ENCODE measurements at regions not wholly inside any gene's neighbourhood (a gene's known extent, or its start where the extent isn't known, plus 50 kb on each side); places are given as distances from the start of the nearest gene placed in this dataset.

DNA sequence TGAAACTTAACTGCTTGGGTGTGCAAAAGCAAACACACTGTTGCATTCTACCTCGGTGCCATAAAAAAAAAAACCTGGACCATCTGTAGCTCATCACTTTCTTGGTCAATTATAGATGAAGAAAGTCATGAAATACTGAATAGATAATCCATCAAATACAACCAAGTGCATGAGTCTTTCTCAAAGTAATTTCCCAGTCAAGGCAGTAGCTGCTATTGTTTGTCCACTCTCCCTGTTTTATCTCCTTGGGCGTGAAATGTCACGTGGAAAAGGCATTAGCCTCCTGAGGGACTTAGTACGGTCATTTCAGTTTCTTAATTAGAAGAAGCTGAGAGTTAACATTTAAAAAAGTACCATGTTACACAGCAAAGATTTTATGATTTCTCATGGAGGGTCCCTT lies 1697.9 kb downstream of the PCDH9 start:
- DNase-seq (no peak), ATAC-seq (no peak)
- intact Hi-C loops (cut with DNase I, micrococcal nuclease), result no loop called here
- TF ChIP-seq, protein P1, sequence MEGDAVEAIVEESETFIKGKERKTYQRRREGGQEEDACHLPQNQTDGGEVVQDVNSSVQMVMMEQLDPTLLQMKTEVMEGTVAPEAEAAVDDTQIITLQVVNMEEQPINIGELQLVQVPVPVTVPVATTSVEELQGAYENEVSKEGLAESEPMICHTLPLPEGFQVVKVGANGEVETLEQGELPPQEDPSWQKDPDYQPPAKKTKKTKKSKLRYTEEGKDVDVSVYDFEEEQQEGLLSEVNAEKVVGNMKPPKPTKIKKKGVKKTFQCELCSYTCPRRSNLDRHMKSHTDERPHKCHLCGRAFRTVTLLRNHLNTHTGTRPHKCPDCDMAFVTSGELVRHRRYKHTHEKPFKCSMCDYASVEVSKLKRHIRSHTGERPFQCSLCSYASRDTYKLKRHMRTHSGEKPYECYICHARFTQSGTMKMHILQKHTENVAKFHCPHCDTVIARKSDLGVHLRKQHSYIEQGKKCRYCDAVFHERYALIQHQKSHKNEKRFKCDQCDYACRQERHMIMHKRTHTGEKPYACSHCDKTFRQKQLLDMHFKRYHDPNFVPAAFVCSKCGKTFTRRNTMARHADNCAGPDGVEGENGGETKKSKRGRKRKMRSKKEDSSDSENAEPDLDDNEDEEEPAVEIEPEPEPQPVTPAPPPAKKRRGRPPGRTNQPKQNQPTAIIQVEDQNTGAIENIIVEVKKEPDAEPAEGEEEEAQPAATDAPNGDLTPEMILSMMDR (IDR thresholded peaks at IDR 0.05), result no peak
- Histone ChIP-seq H3K9me3 (peaks cover 13% of the 10 kb centered on the region), H3K36me3 (ENCODE audit: low read depth) (no peaks in the 10 kb centered on the region), H3K4me3 (no peak overlapping the region), H3K4me1 (ENCODE audit: low read depth) (no peaks in the 10 kb centered on the region)

DNA sequence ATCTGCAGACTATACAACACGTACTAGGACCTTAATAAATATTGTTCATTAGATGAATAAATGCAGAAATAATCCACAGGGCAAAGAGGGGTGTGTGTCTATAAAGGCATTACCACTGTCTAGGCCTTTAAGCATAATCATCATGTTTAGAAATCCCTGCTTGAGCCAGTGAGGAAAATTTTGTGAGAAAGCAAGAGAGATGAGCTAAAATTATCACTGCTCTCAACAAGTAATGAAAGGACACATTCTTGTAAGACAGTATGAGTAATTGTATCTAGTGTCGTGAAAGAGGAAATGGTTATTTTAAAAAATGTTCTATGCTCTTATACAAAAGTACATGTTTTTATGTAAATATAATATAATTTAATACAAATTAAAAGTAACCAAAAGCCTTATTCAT lies 1699.4 kb downstream of the PCDH9 start:
- intact Hi-C loops (cut with DNase I, micrococcal nuclease), result no loop called here
- no peak for DNase-seq
- Histone ChIP-seq H3K9me3 (peaks cover 13% of the 10 kb centered on the region), H3K36me3 (ENCODE audit: low read depth) (no peaks in the 10 kb centered on the region), H3K4me3 (no peak overlapping the region), H3K4me1 (ENCODE audit: low read depth) (no peaks in the 10 kb centered on the region)
- no peak for ATAC-seq
- TF ChIP-seq, protein P1 (IDR thresholded peaks at IDR 0.05), result no peak

GRCh38 chr13:65529541-65529940 lies 1700.6 kb downstream of the PCDH9 start:
- DNase-seq, result no peak
- no peak for ATAC-seq
- Histone ChIP-seq H3K4me1 (ENCODE audit: low read depth) (no peaks in the 10 kb centered on the region), H3K36me3 (ENCODE audit: low read depth) (no peaks in the 10 kb centered on the region), H3K9me3 (peaks cover 20% of the 10 kb centered on the region), H3K4me3 (no peak overlapping the region)
- intact Hi-C loops (cut with DNase I, micrococcal nuclease), result no loop called here
- TF ChIP-seq, protein P1 (IDR thresholded peaks at IDR 0.05), result no peak

DNA sequence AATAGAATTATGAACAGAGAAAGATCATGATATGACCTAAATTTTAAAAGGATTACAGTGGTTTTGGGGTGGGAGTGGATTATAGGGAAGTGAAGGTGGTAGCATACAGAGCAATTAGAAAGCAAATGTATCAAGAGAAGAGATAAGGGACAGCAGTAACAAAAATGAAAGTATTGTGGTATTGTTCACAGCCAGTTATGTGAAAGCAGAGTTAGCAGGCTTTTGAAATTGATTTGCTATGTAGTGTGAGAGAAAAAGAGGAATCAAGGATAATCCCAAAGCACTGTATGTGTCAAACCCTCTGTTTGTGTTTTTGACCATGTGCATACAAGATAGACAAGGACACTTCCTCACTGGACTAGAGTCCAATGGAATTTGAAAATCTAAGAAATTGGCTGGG lies 1721.4 kb downstream of the PCDH9 start:
- Histone ChIP-seq H3K36me3 (ENCODE audit: low read depth) (no peaks in the 10 kb centered on the region), H3K4me1 (ENCODE audit: low read depth) (no peaks in the 10 kb centered on the region), H3K4me3 (no peak overlapping the region), H3K9me3 (peaks cover 28% of the 10 kb centered on the region)
- intact Hi-C loops (cut with DNase I, micrococcal nuclease), result no loop called here
- DNase-seq (no peak), ATAC-seq (no peak)
- TF ChIP-seq, protein P1 (IDR thresholded peaks at IDR 0.05), result no peak

- Histone ChIP-seq H3K36me3 (ENCODE audit: low read depth) (no peaks in the 10 kb centered on the region), H3K4me1 (ENCODE audit: low read depth) (no peaks in the 10 kb centered on the region), H3K4me3 (no peak overlapping the region), H3K9me3 (peaks cover 28% of the 10 kb centered on the region)
- intact Hi-C loops (cut with DNase I, micrococcal nuclease), result no loop called here
- no peak for ATAC-seq
- TF ChIP-seq, protein P1 (IDR thresholded peaks at IDR 0.05), result no peak
- DNase-seq, result no peak
These were observed 1721.8 kb downstream of the PCDH9 start for GRCh38 chr13:65508338-65508737.

- Histone ChIP-seq H3K9me3 (peaks cover 30% of the 10 kb centered on the region), H3K36me3 (ENCODE audit: low read depth) (no peaks in the 10 kb centered on the region), H3K4me3 (no peak overlapping the region), H3K4me1 (ENCODE audit: low read depth) (no peaks in the 10 kb centered on the region)
- TF ChIP-seq, protein P1 (IDR thresholded peaks at IDR 0.05), result no peak
- intact Hi-C loops (cut with DNase I, micrococcal nuclease), result no loop called here
- ATAC-seq, result no peak
- DNase-seq, result no peak
These were observed 1724.2 kb downstream of the PCDH9 start for GRCh38 chr13:65505941-65506340.

Measured in mucosa of descending colon (tissue), 3 donors.